ENCODE measurements at regions not wholly inside any gene's neighbourhood (a gene's known extent, or its start where the extent isn't known, plus 50 kb on each side); places are given as distances from the start of the nearest gene placed in this dataset.

GRCh38 chr9:113775749-113776148, 100.4 kb upstream of the ZNF618 start:
- no TSS peak for BruUV-seq (replicated peaks)
- no peak for DNase-seq (ENCODE audit: low spot score)
- no peak overlapping the region for H3K27ac ChIP-seq (ENCODE audit: low read depth, low read length, poor library complexity, severe bottlenecking)
- intact Hi-C loops (cut with micrococcal nuclease; ENCODE audit: unreplicated experiment): no loop called here
- POLR2A ChIA-PET: no interaction called here
- no peaks in the 10 kb centered on the region for H3K4me1 ChIP-seq (ENCODE audit: insufficient read depth, low read length, poor library complexity, severe bottlenecking)
- no peaks in the 10 kb centered on the region for H4K20me1 ChIP-seq (ENCODE audit: insufficient read depth, low read length)
- no peak overlapping the region for H2AFZ ChIP-seq (ENCODE audit: low read length)
- H3K9me3 ChIP-seq (ENCODE audit: low read length): no peaks in the 10 kb centered on the region
- H3K79me2 ChIP-seq (ENCODE audit: insufficient read depth, low read depth, low read length): no peaks in the 10 kb centered on the region
- TF ChIP-seq, protein P1, sequence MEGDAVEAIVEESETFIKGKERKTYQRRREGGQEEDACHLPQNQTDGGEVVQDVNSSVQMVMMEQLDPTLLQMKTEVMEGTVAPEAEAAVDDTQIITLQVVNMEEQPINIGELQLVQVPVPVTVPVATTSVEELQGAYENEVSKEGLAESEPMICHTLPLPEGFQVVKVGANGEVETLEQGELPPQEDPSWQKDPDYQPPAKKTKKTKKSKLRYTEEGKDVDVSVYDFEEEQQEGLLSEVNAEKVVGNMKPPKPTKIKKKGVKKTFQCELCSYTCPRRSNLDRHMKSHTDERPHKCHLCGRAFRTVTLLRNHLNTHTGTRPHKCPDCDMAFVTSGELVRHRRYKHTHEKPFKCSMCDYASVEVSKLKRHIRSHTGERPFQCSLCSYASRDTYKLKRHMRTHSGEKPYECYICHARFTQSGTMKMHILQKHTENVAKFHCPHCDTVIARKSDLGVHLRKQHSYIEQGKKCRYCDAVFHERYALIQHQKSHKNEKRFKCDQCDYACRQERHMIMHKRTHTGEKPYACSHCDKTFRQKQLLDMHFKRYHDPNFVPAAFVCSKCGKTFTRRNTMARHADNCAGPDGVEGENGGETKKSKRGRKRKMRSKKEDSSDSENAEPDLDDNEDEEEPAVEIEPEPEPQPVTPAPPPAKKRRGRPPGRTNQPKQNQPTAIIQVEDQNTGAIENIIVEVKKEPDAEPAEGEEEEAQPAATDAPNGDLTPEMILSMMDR (conservative IDR thresholded peaks at IDR 0.05; ENCODE audit: low read length): no peak
- TF ChIP-seq EZH2phosphoT487 (IDR thresholded peaks at IDR 0.05; ENCODE audit: borderline replicate concordance, low read depth, low read length): no peak
- H3K9me2 ChIP-seq (ENCODE audit: insufficient read depth, low read length): no peaks in the 10 kb centered on the region
- H3K4me3 ChIP-seq (ENCODE audit: low read depth, low read length, poor library complexity, severe bottlenecking): no peak overlapping the region
- no peak overlapping the region for H3K4me2 ChIP-seq (ENCODE audit: low read length)
- CTCF ChIA-PET (ENCODE audit: unreplicated experiment): no interaction called here
- no peaks in the 10 kb centered on the region for H3K36me3 ChIP-seq (ENCODE audit: insufficient read depth, low read length)

- H3K4me2 ChIP-seq (ENCODE audit: low read length): no peak overlapping the region
- no peaks in the 10 kb centered on the region for H3K79me2 ChIP-seq (ENCODE audit: insufficient read depth, low read depth, low read length)
- no peak overlapping the region for H3K4me3 ChIP-seq (ENCODE audit: low read depth, low read length, poor library complexity, severe bottlenecking)
- no TSS peak for BruUV-seq (replicated peaks)
- no peaks in the 10 kb centered on the region for H3K9me3 ChIP-seq (ENCODE audit: low read length)
- no peaks in the 10 kb centered on the region for H3K4me1 ChIP-seq (ENCODE audit: insufficient read depth, low read length, poor library complexity, severe bottlenecking)
- ChIA-PET CTCF (ENCODE audit: unreplicated experiment) (no interaction called here), POLR2A (no interaction called here)
- H4K20me1 ChIP-seq (ENCODE audit: insufficient read depth, low read length): no peaks in the 10 kb centered on the region
- H2AFZ ChIP-seq (ENCODE audit: low read length): no peak overlapping the region
- no peak for DNase-seq (ENCODE audit: low spot score)
- TF ChIP-seq, protein P1 (conservative IDR thresholded peaks at IDR 0.05; ENCODE audit: low read length): no peak
- TF ChIP-seq EZH2phosphoT487 (IDR thresholded peaks at IDR 0.05; ENCODE audit: borderline replicate concordance, low read depth, low read length): no peak
- no peak overlapping the region for H3K27ac ChIP-seq (ENCODE audit: low read depth, low read length, poor library complexity, severe bottlenecking)
- H3K9me2 ChIP-seq (ENCODE audit: insufficient read depth, low read length): no peaks in the 10 kb centered on the region
- intact Hi-C loops (cut with micrococcal nuclease; ENCODE audit: unreplicated experiment): no loop called here
- no peaks in the 10 kb centered on the region for H3K36me3 ChIP-seq (ENCODE audit: insufficient read depth, low read length)
Observed at GRCh38 chr9:113776194-113776593, 99.9 kb upstream of the ZNF618 start.

GRCh38 chr9:113781381-113781780, 94.7 kb upstream of the ZNF618 start:
- ChIA-PET POLR2A (no interaction called here), CTCF (ENCODE audit: unreplicated experiment) (no interaction called here)
- no peak overlapping the region for H3K27ac ChIP-seq (ENCODE audit: low read depth, low read length, poor library complexity, severe bottlenecking)
- TF ChIP-seq, protein P1 (conservative IDR thresholded peaks at IDR 0.05; ENCODE audit: low read length): no peak
- no peak for TF ChIP-seq EZH2phosphoT487 (IDR thresholded peaks at IDR 0.05; ENCODE audit: borderline replicate concordance, low read depth, low read length)
- no TSS peak for BruUV-seq (replicated peaks)
- intact Hi-C loops (cut with micrococcal nuclease; ENCODE audit: unreplicated experiment): no loop called here
- H3K79me2 ChIP-seq (ENCODE audit: insufficient read depth, low read depth, low read length): no peaks in the 10 kb centered on the region
- H3K4me1 ChIP-seq (ENCODE audit: insufficient read depth, low read length, poor library complexity, severe bottlenecking): no peaks in the 10 kb centered on the region
- H3K9me3 ChIP-seq (ENCODE audit: low read length): no peaks in the 10 kb centered on the region
- no peaks in the 10 kb centered on the region for H4K20me1 ChIP-seq (ENCODE audit: insufficient read depth, low read length)
- H2AFZ ChIP-seq (ENCODE audit: low read length): no peak overlapping the region
- H3K9me2 ChIP-seq (ENCODE audit: insufficient read depth, low read length): no peaks in the 10 kb centered on the region
- H3K4me2 ChIP-seq (ENCODE audit: low read length): no peak overlapping the region
- no peaks in the 10 kb centered on the region for H3K36me3 ChIP-seq (ENCODE audit: insufficient read depth, low read length)
- H3K4me3 ChIP-seq (ENCODE audit: low read depth, low read length, poor library complexity, severe bottlenecking): no peak overlapping the region
- DNase-seq (ENCODE audit: low spot score): no peak
